Medulla oblongata (tissue), 1 donor: ENCODE measurements at regions not wholly inside any gene's neighbourhood (a gene's known extent, or its start where the extent isn't known, plus 50 kb on each side); places are given as distances from the start of the nearest gene placed in this dataset.

ENCODE experiments used
- DNase-seq: peaks from one replicate; pipeline ENCODE4 v3.0.0-alpha.2; 2015; ENCODE audit errors: extremely low spot score

GRCh38 chr20:56924292-56925081 is 295.4 kb downstream of the TFAP2C start:
- DNase-seq = no peak

- no peak for DNase-seq
Observed at GRCh38 chr20:56925082-56925830, 296.1 kb downstream of the TFAP2C start.

- DNase-seq = no peak
Observed at GRCh38 chr20:56925831-56926170, 296.7 kb downstream of the TFAP2C start.

GRCh38 chr20:56926501-56926900 is 297.4 kb downstream of the TFAP2C start:
- no peak for DNase-seq

- DNase-seq = no peak
Observed at GRCh38 chr20:56927127-56927526, 298.0 kb downstream of the TFAP2C start.

- no peak for DNase-seq
Observed at GRCh38 chr20:56928007-56928406, 298.9 kb downstream of the TFAP2C start.

- no peak for DNase-seq
Observed at GRCh38 chr20:56929606-56930005, 300.5 kb downstream of the TFAP2C start.

- no peak for DNase-seq
Observed at GRCh38 chr20:56930876-56931275, 301.8 kb downstream of the TFAP2C start.

- no peak for DNase-seq
Observed at GRCh38 chr20:56932575-56933330, 303.6 kb downstream of the TFAP2C start.

- DNase-seq = no peak
Observed at GRCh38 chr20:56933331-56933698, 304.2 kb downstream of the TFAP2C start.

GRCh38 chr20:56934888-56935287 is 305.8 kb downstream of the TFAP2C start:
- peak; percentile 46 for DNase-seq

GRCh38 chr20:56940466-56940865 is 311.4 kb downstream of the TFAP2C start:
- no peak for DNase-seq

GRCh38 chr20:56941101-56941686 is 312.1 kb downstream of the TFAP2C start:
- DNase-seq = no peak

GRCh38 chr20:56943946-56944945 is 315.1 kb downstream of the TFAP2C start:
- DNase-seq = no peak

GRCh38 chr20:56945057-56945456 is 316.0 kb downstream of the TFAP2C start:
- no peak for DNase-seq

GRCh38 chr20:56945901-56946300 is 316.8 kb downstream of the TFAP2C start:
- DNase-seq = no peak

GRCh38 chr20:56949318-56949717 is 317.1 kb downstream of the BMP7 start:
- no peak for DNase-seq

GRCh38 chr20:56952258-56953047 is 314.0 kb downstream of the BMP7 start:
- DNase-seq = no peak

GRCh38 chr20:56953048-56953586 is 313.3 kb downstream of the BMP7 start:
- DNase-seq = no peak

GRCh38 chr20:56954797-56955196 is 311.6 kb downstream of the BMP7 start:
- DNase-seq = no peak
